Right lobe of liver (tissue), 4 donors: ENCODE measurements at regions not wholly inside any gene's neighbourhood (a gene's known extent, or its start where the extent isn't known, plus 50 kb on each side); places are given as distances from the start of the nearest gene placed in this dataset.

ENCODE experiments used
- POLR2A ChIP-seq: fragments of 450-650 bp; IDR thresholded peaks from one replicate; pipeline ENCODE4 v1.6.1; 2017; ENCODE audit warnings: antibody characterized with exemption, mild to moderate bottlenecking
- TF ChIP-seq, protein P1 (sequence below), 4 donors: fragments of 200-600 bp in 3 of 4; fragments of 450-650 bp in 1 of 4; IDR thresholded peaks; one replicate each; pipeline versions ENCODE4 v1.5.1 to v1.8.0; 2016 to 2022; ENCODE audit warnings: antibody characterized with exemption in 4 of 4, mild to moderate bottlenecking in 2 of 4
- donor health status: DM: no; HTN: no; CAD: no.
- donor health status: DM: no; HTN: no; CAD: no.
- donor health status: DM: no; HTN: yes; CAD: no.

DNA sequence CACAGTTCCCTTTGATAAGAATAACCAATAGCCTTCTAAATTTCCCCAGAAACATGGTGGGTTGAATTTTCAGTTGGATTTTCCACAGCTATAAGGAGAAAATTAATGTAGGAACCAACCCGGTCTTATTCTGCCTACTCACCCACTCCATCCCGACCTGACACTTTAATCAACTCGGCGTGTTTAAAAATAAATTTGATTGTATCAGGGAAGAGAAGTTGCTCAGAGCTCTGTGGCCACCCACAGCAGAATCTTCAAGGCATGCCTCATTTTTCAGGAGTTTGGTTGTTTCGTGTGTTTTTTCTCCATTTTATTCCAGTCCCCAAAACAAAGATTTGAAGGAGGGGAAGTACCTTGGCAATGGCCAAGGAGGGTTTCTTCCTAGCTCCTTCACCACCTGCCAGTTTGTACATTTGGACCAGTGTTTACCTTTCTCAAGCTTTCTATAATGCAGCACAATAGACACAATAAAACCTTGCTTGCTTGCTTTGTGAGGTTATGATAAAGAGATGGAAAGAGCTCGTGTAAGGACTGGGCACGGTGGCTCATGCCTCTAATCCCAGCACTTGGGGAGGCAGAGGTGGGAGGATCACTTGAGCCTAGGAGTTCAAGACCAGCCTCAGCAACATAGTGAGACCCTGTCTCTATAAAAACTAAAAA, 297.2 kb upstream of the JARID2 start:
- TF ChIP-seq, protein P1, sequence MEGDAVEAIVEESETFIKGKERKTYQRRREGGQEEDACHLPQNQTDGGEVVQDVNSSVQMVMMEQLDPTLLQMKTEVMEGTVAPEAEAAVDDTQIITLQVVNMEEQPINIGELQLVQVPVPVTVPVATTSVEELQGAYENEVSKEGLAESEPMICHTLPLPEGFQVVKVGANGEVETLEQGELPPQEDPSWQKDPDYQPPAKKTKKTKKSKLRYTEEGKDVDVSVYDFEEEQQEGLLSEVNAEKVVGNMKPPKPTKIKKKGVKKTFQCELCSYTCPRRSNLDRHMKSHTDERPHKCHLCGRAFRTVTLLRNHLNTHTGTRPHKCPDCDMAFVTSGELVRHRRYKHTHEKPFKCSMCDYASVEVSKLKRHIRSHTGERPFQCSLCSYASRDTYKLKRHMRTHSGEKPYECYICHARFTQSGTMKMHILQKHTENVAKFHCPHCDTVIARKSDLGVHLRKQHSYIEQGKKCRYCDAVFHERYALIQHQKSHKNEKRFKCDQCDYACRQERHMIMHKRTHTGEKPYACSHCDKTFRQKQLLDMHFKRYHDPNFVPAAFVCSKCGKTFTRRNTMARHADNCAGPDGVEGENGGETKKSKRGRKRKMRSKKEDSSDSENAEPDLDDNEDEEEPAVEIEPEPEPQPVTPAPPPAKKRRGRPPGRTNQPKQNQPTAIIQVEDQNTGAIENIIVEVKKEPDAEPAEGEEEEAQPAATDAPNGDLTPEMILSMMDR (IDR thresholded peaks at IDR 0.05), result no peak
- no peak for TF ChIP-seq POLR2A
